Prostate gland (tissue), 2 donors: ENCODE measurements at regions not wholly inside any gene's neighbourhood (a gene's known extent, or its start where the extent isn't known, plus 50 kb on each side); places are given as distances from the start of the nearest gene placed in this dataset.

Experiments used
- CTCF ChIP-seq, 4 experiments: fragments of 200-600 bp in 2 of 4; fragments of 450-650 bp in 2 of 4; sonication (generic) in 2 of 4; IDR thresholded peaks; 1 replicate in 3 of 4; 2 replicates in 1 of 4; pipeline ENCODE4 v1.5.1; 2016 to 2019; ENCODE audit warnings: antibody characterized with exemption in 4 of 4, mild to moderate bottlenecking in 2 of 4, moderate library complexity in 2 of 4
- POLR2A ChIP-seq: fragments of 450-650 bp; IDR thresholded peaks from one replicate; pipeline ENCODE4 v1.6.1; 2016; ENCODE audit warnings: antibody characterized with exemption, mild to moderate bottlenecking

- TF ChIP-seq CTCF (IDR thresholded peaks at IDR 0.05), result no peak
- no peak for TF ChIP-seq POLR2A
These were observed 71.3 kb upstream of the FTMT start for GRCh38 chr5:121780406-121780805.
